OCI-LY3 (cell line): ENCODE measurements at regions not wholly inside any gene's neighbourhood (a gene's known extent, or its start where the extent isn't known, plus 50 kb on each side); places are given as distances from the start of the nearest gene placed in this dataset.

Experiments used
- CTCF ChIP-seq: fragments of 200-600, 300-600 bp; sonication (generic); IDR thresholded peaks from 2 replicates; pipeline ENCODE4 v1.5.1; 2014; ENCODE audit warnings: antibody characterized with exemption, low read length, low read depth
- EZH2phosphoT487 ChIP-seq: fragments of 200-600 bp; shearing (Covaris generic); IDR thresholded peaks from 2 replicates; pipeline ENCODE4 v1.6.1; 2018; ENCODE audit warnings: antibody characterized with exemption, mixed run types, low read depth

DNA sequence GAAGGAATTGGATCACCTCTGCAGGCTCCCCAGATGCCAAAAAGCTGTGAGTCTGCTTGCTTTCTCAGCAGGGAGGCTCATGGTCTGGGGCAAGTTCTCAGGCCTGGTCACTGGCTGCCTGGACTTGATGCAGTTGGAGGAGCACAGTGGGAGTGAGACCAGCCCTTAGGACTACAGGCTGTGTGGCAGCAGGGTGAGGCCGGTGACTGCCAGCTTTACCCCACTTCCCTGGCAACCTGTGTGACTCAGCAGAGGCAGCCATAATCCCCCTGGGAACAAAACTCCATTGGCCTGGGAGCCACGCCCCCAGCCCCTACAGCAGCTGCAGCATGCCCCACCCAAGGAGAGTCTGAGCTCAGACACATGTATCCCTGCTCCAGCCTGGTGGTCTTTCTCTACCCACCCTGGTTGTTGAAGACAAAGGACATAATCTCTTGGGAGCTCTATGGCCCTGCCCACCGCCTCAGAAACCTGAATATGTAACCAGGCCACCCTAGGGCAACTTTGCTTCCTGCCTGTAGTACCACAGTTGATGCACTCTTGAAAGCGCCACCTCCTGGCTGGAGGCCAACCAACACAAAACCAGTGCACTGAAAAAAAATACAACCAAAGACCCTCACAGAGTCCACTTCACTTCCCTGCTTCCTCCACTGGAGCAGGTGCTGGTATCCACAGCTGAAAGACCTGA, 106.8 kb upstream of the SPATS2L start:
- TF ChIP-seq CTCF (peak; percentile 19; the same call in 1 of the 2 replicates), EZH2phosphoT487 (no peak)
